ENCODE measurements at regions not wholly inside any gene's neighbourhood (a gene's known extent, or its start where the extent isn't known, plus 50 kb on each side); places are given as distances from the start of the nearest gene placed in this dataset.

- no peak for DNase-seq (ENCODE audit: low read depth)
- TF ChIP-seq, protein P1, sequence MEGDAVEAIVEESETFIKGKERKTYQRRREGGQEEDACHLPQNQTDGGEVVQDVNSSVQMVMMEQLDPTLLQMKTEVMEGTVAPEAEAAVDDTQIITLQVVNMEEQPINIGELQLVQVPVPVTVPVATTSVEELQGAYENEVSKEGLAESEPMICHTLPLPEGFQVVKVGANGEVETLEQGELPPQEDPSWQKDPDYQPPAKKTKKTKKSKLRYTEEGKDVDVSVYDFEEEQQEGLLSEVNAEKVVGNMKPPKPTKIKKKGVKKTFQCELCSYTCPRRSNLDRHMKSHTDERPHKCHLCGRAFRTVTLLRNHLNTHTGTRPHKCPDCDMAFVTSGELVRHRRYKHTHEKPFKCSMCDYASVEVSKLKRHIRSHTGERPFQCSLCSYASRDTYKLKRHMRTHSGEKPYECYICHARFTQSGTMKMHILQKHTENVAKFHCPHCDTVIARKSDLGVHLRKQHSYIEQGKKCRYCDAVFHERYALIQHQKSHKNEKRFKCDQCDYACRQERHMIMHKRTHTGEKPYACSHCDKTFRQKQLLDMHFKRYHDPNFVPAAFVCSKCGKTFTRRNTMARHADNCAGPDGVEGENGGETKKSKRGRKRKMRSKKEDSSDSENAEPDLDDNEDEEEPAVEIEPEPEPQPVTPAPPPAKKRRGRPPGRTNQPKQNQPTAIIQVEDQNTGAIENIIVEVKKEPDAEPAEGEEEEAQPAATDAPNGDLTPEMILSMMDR (conservative IDR thresholded peaks at IDR 0.05; ENCODE audit: control insufficient read depth, insufficient read depth, low read depth, low read length): no peak
- no peak overlapping the region for H3K4me3 ChIP-seq (ENCODE audit: control insufficient read depth, low read depth, low read length)
These were observed 271.3 kb downstream of the STK31 start for GRCh38 chr7:23981314-23981713.

DNA sequence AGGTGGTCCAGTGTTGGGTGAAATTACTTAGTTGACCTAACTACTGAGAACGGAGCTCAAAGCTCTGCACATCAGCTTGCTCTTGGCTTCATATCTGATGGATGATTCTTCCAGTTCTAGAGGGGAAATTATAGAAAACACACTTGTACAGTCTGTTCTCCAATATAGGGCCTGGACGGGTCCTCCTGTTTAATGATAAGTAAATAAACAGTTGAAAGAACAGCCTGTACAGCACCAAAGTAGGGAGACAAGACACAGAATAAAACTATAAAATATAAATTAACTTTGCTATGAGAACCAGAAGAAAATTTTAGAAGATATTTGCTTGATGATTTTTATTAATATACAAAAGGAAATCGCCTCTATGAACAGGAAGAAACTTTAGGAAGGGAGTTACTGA lies 271.7 kb downstream of the STK31 start:
- TF ChIP-seq, protein P1 (conservative IDR thresholded peaks at IDR 0.05; ENCODE audit: control insufficient read depth, insufficient read depth, low read depth, low read length): no peak
- H3K4me3 ChIP-seq (ENCODE audit: control insufficient read depth, low read depth, low read length): no peak overlapping the region
- no peak for DNase-seq (ENCODE audit: low read depth)

DNA sequence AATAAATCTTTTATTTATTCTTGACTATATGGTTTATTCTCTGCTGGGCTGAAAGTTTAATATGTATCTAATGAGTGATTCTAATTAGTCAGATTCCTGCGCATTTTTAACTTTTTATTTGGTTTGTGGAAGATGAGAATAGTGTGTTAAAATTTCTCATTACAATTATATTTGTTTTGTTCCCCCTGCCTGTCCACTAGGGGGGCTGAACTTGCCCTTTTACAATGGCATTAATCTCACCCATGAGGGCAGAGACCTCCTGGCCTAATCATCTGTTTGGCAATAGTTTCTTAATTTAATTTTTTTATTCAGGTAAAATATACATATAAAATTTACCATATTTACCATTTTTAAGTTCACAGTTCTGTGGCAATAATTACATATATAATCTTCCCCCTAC lies 278.5 kb upstream of the NPY start:
- TF ChIP-seq, protein P1 (conservative IDR thresholded peaks at IDR 0.05; ENCODE audit: control insufficient read depth, insufficient read depth, low read depth, low read length): no peak
- DNase-seq (ENCODE audit: low read depth): no peak
- no peak overlapping the region for H3K4me3 ChIP-seq (ENCODE audit: control insufficient read depth, low read depth, low read length)

DNA sequence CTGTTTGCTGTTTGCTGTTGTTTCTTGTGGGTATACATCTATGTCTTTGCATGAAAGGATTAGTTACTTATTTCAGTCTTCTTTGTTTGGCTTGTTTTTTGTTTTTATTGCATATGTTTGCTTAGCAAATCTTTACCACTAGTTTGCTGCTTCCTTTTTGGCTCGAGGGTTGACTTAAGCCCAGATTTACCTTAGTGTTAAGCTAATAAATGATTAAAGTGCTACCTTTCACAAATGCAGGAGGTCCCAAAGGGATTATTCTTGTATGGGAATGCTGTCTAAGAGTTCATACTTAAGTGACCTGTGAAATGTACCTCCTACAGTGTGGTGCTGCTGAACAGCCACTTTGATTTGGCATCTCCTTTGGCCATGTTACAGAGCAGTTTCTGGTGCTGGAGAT lies 273.5 kb upstream of the NPY start:
- no peak overlapping the region for H3K4me3 ChIP-seq (ENCODE audit: control insufficient read depth, low read depth, low read length)
- TF ChIP-seq, protein P1 (conservative IDR thresholded peaks at IDR 0.05; ENCODE audit: control insufficient read depth, insufficient read depth, low read depth, low read length): no peak
- DNase-seq (ENCODE audit: low read depth): no peak

DNA sequence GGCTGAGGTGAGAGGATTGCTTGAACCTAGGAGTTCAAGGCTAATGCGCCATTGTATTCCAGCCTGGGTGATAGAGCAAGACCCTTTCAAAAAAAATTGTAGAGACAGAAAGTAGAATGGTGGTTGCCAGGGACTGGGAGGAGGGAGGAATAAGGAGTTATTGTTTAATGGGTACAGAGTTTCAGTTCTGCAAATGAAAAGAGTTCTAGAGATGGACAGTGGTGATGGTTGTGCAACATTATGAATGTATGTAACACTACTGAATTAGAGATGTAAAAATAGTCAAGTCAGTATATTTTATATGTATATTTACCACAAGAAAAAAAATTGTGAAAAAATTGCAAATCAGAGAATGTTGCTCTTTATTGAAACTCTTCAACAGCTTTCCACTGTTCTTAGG lies 266.5 kb upstream of the NPY start:
- no peak overlapping the region for H3K4me3 ChIP-seq (ENCODE audit: control insufficient read depth, low read depth, low read length)
- DNase-seq (ENCODE audit: low read depth): no peak
- TF ChIP-seq, protein P1 (conservative IDR thresholded peaks at IDR 0.05; ENCODE audit: control insufficient read depth, insufficient read depth, low read depth, low read length): no peak

DNA sequence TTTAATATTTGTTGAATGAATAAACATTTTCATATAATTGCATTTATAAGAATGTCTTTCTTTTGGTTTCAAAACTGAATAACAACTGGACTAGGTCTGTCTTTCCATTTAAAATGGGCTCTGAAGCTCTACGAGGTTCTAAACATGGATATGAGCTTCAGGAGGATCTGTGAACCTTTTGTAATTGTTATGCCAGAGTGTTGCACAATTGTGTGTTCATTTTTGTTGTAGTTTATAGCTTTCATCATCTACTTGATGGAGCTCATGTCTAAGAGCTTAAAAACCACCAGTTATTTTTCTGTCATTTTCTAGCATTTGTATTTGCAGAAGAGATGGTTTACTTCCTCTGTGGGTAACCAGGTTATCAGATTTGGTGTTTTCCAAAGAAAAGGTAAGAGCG lies 265.7 kb upstream of the NPY start:
- H3K4me3 ChIP-seq (ENCODE audit: control insufficient read depth, low read depth, low read length): no peak overlapping the region
- no peak for DNase-seq (ENCODE audit: low read depth)
- TF ChIP-seq, protein P1 (conservative IDR thresholded peaks at IDR 0.05; ENCODE audit: control insufficient read depth, insufficient read depth, low read depth, low read length): no peak

- H3K4me3 ChIP-seq (ENCODE audit: control insufficient read depth, low read depth, low read length): no peak overlapping the region
- DNase-seq (ENCODE audit: low read depth): no peak
- TF ChIP-seq, protein P1 (conservative IDR thresholded peaks at IDR 0.05; ENCODE audit: control insufficient read depth, insufficient read depth, low read depth, low read length): no peak
These were observed 264.1 kb upstream of the NPY start for GRCh38 chr7:24019841-24020240.
